EH (cell line): ENCODE measurements at regions not wholly inside any gene's neighbourhood (a gene's known extent, or its start where the extent isn't known, plus 50 kb on each side); places are given as distances from the start of the nearest gene placed in this dataset.
"Not testable (repeated sequence)": the region's sequence is repeated elsewhere in the genome, so short reads cannot be mapped to it uniquely, and the experiment has no call there.

Experiments used
- DNase-seq: peaks from one replicate; pipeline ENCODE4 v3.0.0-alpha.2; 2015; ENCODE audit warnings: low read depth

- DNase-seq, result no peak
Observed at GRCh38 chr3:34109846-34110245, 311.4 kb downstream of the PDCD6IP start.

DNA sequence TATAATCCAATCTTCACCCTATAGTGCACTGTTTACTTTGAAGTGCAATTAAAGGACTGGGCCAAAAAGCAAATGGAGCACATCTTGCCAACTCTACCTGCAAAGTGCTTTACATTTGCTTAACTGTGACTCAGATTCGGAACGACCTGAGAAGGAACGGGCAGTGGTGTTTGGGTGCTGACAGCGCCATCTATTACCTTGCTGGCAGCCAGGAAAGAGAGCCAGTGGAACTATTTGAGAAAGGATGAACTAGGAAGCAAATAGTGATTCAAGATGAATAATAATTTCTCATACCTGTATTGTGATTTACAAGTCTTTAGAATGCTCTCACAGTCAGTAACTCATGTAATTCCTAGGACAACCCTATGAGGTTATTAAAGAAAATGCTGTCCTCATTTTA is 312.9 kb downstream of the PDCD6IP start:
- DNase-seq, result no peak

DNA sequence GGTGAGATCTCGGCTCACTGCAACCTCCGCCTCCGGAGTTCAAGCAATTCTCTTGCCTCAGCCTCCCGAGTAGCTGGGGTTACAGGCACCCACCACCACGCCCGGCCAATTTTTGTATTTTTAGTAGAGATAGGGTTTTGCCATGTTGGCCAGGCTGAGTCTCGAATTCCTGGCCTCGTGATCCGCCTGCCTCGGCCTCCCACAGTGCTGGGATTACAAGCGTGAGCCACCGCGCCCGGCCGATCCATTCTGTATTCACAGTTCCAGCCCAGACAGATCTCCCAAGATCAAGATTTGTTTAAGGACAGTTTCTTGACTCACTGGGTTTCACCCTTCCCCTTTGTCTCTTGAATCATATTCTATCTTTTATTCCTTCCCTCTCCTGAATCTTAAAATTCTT is 313.8 kb downstream of the PDCD6IP start:
- DNase-seq, result not testable (repeated sequence)

DNA sequence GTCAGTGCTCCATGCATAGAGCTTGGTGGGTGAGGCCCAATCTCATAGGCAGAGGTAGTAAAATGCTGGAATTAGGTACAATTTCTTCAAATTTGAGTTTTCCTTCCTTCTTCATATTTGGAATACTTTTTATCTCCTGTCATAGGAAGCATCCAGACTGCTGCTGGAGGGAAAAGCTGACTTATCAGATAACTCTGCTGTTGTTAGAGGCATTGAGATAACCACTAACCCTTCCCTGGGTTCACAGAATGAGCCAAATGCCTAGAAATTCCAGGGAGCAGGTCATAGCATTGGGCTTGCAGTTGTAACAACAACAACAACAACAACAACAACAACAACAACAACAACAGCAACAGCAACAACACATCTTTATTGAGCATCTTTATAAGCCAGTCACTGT is 332.7 kb downstream of the PDCD6IP start:
- no peak for DNase-seq

DNA sequence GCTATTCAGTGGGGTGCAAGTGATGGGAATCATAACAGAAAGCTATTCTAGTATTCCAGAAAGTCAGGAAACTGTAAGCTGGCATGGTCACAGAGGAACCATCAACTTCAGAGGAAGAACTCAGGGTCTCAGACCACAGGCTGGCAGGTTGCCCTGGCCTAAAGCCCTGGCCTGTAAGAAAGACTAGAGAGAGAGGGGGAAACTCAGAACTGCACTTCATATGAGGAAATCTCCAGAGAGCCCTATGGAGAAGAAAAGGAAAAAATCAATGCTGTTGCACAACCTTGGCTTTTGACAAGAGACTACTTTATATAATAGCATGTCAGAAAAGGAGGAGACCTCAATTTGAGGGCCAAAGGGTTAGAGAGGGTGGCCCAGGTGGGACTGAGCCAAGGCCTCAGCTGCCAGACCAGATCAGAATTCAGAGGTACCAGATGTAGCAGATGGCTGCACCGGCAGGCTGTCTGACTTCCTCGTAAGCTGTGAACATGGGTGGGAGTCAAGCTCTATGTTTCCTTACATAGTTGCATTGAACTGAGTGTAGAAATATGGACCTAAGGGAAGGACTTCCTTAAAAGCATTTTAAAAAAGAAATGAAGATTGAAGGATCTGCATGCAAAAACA is 333.8 kb downstream of the PDCD6IP start:
- no peak for DNase-seq

GRCh38 chr3:34139566-34139965 is 341.1 kb downstream of the PDCD6IP start:
- no peak for DNase-seq

GRCh38 chr3:34140616-34141015 is 342.2 kb downstream of the PDCD6IP start:
- no peak for DNase-seq

- DNase-seq, result no peak
Observed at GRCh38 chr3:34141841-34142337, 343.5 kb downstream of the PDCD6IP start.

- DNase-seq, result no peak
Observed at GRCh38 chr3:34145796-34146195, 347.4 kb downstream of the PDCD6IP start.

GRCh38 chr3:34146596-34146995 is 348.2 kb downstream of the PDCD6IP start:
- no peak for DNase-seq

DNA sequence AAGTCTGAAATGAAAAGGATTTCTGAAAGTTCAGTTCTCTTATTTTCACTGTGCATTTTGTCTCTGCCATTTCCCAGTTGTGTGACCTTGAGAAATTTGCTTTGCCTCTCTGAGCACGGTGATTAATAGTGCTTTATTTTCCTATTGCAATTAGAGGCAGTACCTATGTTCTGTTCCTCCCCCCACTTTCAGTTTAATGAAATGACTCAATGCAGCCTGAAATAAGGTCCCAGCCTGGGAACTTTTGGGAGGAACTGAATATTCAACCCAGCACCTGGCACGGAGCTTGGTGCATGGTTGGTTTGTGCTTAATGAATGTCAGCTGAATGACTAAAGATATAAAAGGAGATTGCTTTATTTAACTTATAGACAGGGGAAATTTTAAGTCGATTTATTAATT is 352.6 kb downstream of the PDCD6IP start:
- no peak for DNase-seq

DNA sequence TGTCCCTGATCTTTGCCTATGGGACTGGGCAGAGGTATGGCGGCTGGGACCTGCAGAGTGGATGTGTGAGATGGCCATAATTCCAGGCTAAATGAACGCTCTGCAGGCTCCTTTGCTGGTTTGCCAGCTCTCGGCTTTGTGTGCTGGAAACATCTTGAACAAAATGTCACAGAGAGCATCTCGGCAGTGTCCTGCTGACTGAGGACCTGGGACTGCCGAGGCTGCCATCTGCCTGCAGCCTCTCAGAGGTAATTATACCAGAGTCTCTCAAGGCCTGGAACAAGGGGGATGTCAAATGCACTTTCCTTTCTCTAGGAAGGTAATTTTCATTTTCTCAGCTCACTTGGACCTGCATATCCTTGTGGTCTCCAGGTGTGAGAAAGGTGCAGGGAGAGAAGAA is 354.2 kb downstream of the PDCD6IP start:
- no peak for DNase-seq

- no peak for DNase-seq
Observed at GRCh38 chr3:34155108-34155507, 356.7 kb downstream of the PDCD6IP start.

DNA sequence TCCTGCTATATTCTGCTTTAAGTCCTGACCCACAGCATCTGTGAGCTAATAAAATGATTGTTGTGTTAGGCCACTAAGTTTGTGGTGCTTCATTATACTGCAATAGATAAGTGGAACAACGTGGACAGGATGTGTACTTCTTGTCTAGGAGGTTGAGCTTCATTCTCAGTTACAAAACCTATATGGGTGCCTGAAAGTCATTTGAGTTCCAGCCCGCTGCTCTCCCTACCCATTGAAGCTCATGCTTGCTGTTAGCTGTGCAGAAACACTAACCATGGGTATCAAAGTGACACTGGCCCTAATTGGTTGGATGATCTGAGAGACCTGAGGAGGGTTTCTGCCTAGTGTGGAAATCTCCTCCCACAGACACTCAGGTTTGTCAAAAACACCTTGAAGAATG is 357.2 kb downstream of the PDCD6IP start:
- no peak for DNase-seq

GRCh38 chr3:34157491-34157890 is 359.1 kb downstream of the PDCD6IP start:
- no peak for DNase-seq

DNA sequence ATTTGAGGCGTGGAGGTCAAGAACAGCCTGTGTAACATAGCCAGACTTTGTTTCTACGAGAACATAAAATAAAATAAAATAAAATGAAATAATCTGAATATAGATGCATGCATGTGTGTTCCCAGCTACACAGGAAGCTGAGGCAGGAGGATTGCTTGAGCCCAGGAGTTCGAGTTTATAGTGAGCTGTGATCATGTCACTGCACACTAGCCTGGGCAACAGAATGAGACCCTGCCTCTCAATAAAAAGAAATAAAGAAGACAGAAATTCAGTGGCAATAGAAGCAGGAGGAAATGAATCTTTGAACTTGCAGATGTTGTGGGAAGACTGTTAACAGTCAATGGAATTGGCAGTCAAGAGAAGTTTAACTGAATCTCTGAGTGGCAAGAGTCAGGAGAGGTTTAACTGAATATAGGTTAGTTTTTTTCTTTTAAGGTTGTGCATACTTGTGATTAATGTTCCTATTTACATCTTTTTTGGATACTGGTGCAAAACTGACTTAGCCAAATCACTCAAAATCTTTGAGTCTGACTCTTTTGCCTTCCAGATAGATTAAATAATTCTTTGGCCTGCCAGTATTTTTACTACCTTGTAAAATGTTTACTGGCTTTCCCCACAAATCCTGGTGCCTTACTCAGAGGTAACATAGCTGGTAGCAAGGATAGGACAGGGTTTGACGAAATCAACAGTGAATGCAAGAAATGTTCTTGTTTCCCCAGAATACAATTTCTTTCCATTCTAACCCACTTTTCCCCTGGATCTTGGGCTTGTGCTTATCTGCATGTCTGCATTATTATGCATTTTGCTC is 361.4 kb downstream of the PDCD6IP start:
- DNase-seq, result peak; percentile 23

DNA sequence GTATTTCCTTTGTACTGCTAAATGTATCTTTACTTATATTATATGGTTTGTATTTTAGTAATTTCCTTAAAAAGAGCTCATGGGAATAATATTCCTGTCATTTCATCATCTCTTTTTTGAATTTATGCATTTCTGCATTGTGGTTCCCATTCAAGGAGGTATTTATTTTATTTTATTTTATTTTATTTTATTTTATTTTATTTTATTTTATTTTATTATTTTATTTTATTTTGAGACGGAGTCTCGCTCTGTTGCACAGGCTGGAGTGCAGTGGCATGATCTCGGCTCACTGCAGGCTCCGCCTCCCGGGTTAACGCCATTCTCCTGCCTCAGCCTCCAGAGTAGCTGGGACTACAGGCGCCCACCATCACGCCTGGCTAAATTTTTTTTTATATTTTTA is 371.2 kb downstream of the PDCD6IP start:
- not testable (repeated sequence) for DNase-seq

DNA sequence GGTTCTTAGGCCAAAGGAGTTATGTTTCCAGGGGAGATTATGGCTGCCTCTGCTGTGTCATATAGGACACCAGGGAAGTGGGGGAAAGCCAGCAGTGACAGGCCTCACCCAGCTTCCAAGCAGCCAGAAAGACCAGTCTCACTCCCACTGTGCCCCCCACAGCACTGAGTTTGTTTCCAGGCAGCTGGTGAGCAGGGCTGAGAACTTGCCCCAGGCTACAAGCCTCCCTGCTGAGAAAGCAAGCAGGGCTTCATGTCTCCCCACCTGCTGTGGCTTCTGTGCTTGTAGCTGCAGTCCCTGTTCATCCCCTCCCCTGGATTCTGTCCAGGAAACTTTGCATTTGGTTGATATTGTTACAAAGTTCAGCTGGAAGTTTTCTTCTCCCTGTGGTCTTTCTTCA is 376.3 kb downstream of the PDCD6IP start:
- no peak for DNase-seq

- no peak for DNase-seq
Observed at GRCh38 chr3:34175636-34176176, 377.3 kb downstream of the PDCD6IP start.

- DNase-seq, result no peak
Observed at GRCh38 chr3:34176723-34177122, 378.3 kb downstream of the PDCD6IP start.

DNA sequence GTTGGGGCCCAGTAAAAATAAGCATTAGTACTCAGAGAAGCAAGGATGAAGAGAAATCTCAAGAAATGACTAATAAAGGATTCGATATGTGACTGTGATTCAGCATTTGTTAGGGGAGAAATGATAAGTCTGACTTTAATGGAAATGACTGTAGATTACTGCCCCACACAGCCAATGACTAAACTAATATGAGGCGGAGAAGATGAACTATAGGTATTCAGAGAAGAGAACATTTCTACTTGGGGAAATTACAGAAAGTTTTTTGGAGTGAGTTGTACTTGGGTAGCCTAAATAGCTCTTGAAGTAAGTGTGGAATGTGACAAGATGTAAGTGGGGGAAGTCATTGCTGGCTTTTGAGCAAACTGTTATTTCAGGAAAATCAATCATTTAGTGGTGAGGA is 380.0 kb downstream of the PDCD6IP start:
- DNase-seq, result peak; percentile 40

GRCh38 chr3:34179716-34180115 is 381.3 kb downstream of the PDCD6IP start:
- no peak for DNase-seq

DNA sequence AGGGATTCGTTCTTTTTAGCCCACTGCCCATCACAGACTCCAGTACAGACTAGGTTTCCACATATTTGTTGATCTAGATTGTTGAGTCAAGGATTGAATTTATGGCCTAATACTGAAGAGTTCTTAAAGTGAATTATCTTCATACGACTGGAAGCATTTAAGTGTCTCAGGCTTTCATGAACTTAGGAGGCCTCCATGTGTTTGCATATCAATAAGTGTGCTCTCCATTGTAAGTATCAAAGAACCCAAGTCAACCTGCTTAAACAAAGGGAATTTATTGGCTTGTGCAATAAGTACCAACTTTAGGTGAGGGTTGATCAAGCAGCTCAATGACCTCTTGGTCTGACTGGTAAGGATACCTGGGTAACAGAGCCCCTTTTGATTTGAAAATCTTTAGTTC is 382.1 kb downstream of the PDCD6IP start:
- no peak for DNase-seq
